Activated CD4-positive, alpha-beta T cell treated with anti-CD3 and anti-CD28 coated beads for 1 hour (primary cell): ENCODE measurements at regions not wholly inside any gene's neighbourhood (a gene's known extent, or its start where the extent isn't known, plus 50 kb on each side); places are given as distances from the start of the nearest gene placed in this dataset.

Source experiments
- DNase-seq: peaks from one replicate; pipeline ENCODE4 v3.0.0-alpha.2; 2020

- DNase-seq: no peak
These were observed 68.6 kb downstream of the ZNF621 start for GRCh38 chr3:40593351-40593750.

GRCh38 chr3:40597441-40597840 is 72.7 kb downstream of the ZNF621 start:
- DNase-seq: no peak

- no peak for DNase-seq
These were observed 73.6 kb downstream of the ZNF621 start for GRCh38 chr3:40598338-40598737.

- no peak for DNase-seq
These were observed 74.2 kb downstream of the ZNF621 start for GRCh38 chr3:40598962-40599361.

- DNase-seq: no peak
These were observed 78.1 kb downstream of the ZNF621 start for GRCh38 chr3:40602778-40603385.

GRCh38 chr3:40605960-40606359 is 81.2 kb downstream of the ZNF621 start:
- no peak for DNase-seq

- DNase-seq: no peak
These were observed 83.3 kb downstream of the ZNF621 start for GRCh38 chr3:40608091-40608490.

- no peak for DNase-seq
These were observed 88.5 kb downstream of the ZNF621 start for GRCh38 chr3:40613306-40613705.

- DNase-seq: no peak
These were observed 90.6 kb downstream of the ZNF621 start for GRCh38 chr3:40615110-40615915.

GRCh38 chr3:40615918-40616819 is 91.4 kb downstream of the ZNF621 start:
- no peak for DNase-seq

- no peak for DNase-seq
These were observed 92.3 kb downstream of the ZNF621 start for GRCh38 chr3:40617084-40617483.

GRCh38 chr3:40618158-40618557 is 93.4 kb downstream of the ZNF621 start:
- DNase-seq: no peak

- DNase-seq: no peak
These were observed 95.4 kb downstream of the ZNF621 start for GRCh38 chr3:40620151-40620550.

GRCh38 chr3:40621252-40621651 is 96.5 kb downstream of the ZNF621 start:
- DNase-seq: no peak

- no peak for DNase-seq
These were observed 98.8 kb downstream of the ZNF621 start for GRCh38 chr3:40623567-40623966.

- DNase-seq: no peak
These were observed 99.5 kb downstream of the ZNF621 start for GRCh38 chr3:40624189-40624769.

GRCh38 chr3:40627095-40627494 is 102.3 kb downstream of the ZNF621 start:
- DNase-seq: no peak

GRCh38 chr3:40628984-40629383 is 104.2 kb downstream of the ZNF621 start:
- no peak for DNase-seq

GRCh38 chr3:40631341-40631995 is 106.7 kb downstream of the ZNF621 start:
- no peak for DNase-seq

GRCh38 chr3:40637906-40638305 is 113.1 kb downstream of the ZNF621 start:
- no peak for DNase-seq

- DNase-seq: no peak
These were observed 114.2 kb downstream of the ZNF621 start for GRCh38 chr3:40639006-40639405.

- DNase-seq: no peak
These were observed 118.1 kb downstream of the ZNF621 start for GRCh38 chr3:40642812-40643211.

- DNase-seq: no peak
These were observed 121.1 kb downstream of the ZNF621 start for GRCh38 chr3:40645883-40646282.
